Transverse colon (tissue), 3 donors: ENCODE measurements at regions not wholly inside any gene's neighbourhood (a gene's known extent, or its start where the extent isn't known, plus 50 kb on each side); places are given as distances from the start of the nearest gene placed in this dataset.

Experiments used
- POLR2A ChIP-seq: fragments of 450-650 bp; IDR thresholded peaks from one replicate; pipeline ENCODE4 v1.6.1; 2016; ENCODE audit warnings: antibody characterized with exemption, mild to moderate bottlenecking, moderate library complexity
- TF ChIP-seq, protein P1 (sequence below), 5 experiments: fragments of 200-600 bp in 3 of 5; fragments of 450-650 bp in 2 of 5; sonication (generic) in 3 of 5; IDR thresholded peaks; 1 replicate in 2 of 5; 2 replicates in 3 of 5; pipeline ENCODE4 v1.5.1; 2016 to 2017; ENCODE audit warnings: antibody characterized with exemption in 5 of 5, inconsistent platforms in 3 of 5, mild to moderate bottlenecking in 2 of 5, moderate library complexity in 1 of 5

DNA sequence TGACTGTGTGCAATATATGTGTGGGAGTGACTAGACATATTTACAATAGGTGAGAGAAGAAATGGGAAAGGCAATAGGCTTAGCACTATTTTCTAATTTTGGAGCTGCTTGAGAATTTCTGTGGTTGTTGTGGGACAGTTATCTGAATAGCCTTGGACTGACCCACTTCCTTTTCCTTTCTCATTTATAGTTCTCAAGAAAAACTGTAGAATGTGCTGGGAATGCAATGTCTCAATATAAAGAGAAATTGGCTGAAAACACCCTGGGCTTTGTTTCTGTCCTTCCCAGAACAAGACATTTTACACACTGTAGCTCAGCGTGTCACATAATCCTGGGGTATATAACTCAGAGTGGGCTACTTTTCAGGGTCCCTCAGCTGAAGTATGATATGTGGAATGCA is 153.0 kb upstream of the RHOBTB1 start:
- no peak for TF ChIP-seq POLR2A
- TF ChIP-seq, protein P1, sequence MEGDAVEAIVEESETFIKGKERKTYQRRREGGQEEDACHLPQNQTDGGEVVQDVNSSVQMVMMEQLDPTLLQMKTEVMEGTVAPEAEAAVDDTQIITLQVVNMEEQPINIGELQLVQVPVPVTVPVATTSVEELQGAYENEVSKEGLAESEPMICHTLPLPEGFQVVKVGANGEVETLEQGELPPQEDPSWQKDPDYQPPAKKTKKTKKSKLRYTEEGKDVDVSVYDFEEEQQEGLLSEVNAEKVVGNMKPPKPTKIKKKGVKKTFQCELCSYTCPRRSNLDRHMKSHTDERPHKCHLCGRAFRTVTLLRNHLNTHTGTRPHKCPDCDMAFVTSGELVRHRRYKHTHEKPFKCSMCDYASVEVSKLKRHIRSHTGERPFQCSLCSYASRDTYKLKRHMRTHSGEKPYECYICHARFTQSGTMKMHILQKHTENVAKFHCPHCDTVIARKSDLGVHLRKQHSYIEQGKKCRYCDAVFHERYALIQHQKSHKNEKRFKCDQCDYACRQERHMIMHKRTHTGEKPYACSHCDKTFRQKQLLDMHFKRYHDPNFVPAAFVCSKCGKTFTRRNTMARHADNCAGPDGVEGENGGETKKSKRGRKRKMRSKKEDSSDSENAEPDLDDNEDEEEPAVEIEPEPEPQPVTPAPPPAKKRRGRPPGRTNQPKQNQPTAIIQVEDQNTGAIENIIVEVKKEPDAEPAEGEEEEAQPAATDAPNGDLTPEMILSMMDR (IDR thresholded peaks at IDR 0.05), result no peak
